OCI-LY3 (cell line): ENCODE measurements at regions not wholly inside any gene's neighbourhood (a gene's known extent, or its start where the extent isn't known, plus 50 kb on each side); places are given as distances from the start of the nearest gene placed in this dataset.

ENCODE experiments used
- H2AFZ ChIP-seq: fragments of 200-600, 300-600 bp; shearing (Covaris generic); 2 replicates; pipeline ENCODE4 v1.6.0; 2014; ENCODE audit warnings: antibody characterized with exemption, low read depth, low read length
- H3K27ac ChIP-seq: fragments of 200-600, 300-600 bp; sonication (generic); 2 replicates; pipeline ENCODE4 v1.5.1; 2014; ENCODE audit warnings: mild to moderate bottlenecking, low read length, moderate library complexity, mixed read lengths
- H3K27me3 ChIP-seq: fragments of 200-600, 300-600 bp; sonication (generic); 2 replicates; pipeline ENCODE4 v1.6.1; 2014; ENCODE audit warnings: low read depth, low read length, mixed read lengths
- H3K36me3 ChIP-seq: fragments of 200-600, 300-600 bp; sonication (generic); replicated peaks from 2 replicates; pipeline ENCODE3; 2014; ENCODE audit warnings: low read depth, low read length, mixed read lengths
- H3K4me1 ChIP-seq: fragments of 300-600, 200-600 bp; sonication (generic); 2 replicates; pipeline ENCODE4 v1.6.1; 2014; ENCODE audit warnings: low read length, mixed read lengths
- H3K4me2 ChIP-seq: fragments of 200-600, 300-600 bp; sonication (generic); 2 replicates; pipeline ENCODE4 v1.6.1; 2014; ENCODE audit warnings: low read length, mixed read lengths
- H3K4me3 ChIP-seq: fragments of 300-600, 200-600 bp; sonication (generic); 2 replicates; pipeline ENCODE4 v1.5.1; 2014; ENCODE audit warnings: antibody characterized with exemption, mild to moderate bottlenecking, low read length, moderate library complexity
- H3K79me2 ChIP-seq: fragments of 300-600, 200-600 bp; shearing (Covaris generic); 2 replicates; pipeline ENCODE4 v1.6.1; 2014; ENCODE audit warnings: mild to moderate bottlenecking, low read length, mixed read lengths
- H3K9ac ChIP-seq: fragments of 300-600, 200-600 bp; shearing (Covaris generic); 2 replicates; pipeline ENCODE4 v1.6.0; 2014; ENCODE audit warnings: mild to moderate bottlenecking, low read length, moderate library complexity
- H3K9me3 ChIP-seq: fragments of 200-600, 300-600 bp; shearing (Covaris generic); 2 replicates; pipeline ENCODE4 v1.6.1; 2014; ENCODE audit warnings: low read length, mixed read lengths; ENCODE audit not compliant: insufficient read depth
- H4K20me1 ChIP-seq: fragments of 200-600, 300-600 bp; sonication (generic); 2 replicates; pipeline ENCODE4 v1.6.1; 2016; ENCODE audit warnings: low read length, mixed read lengths; ENCODE audit not compliant: insufficient read depth
- EZH2phosphoT487 ChIP-seq: fragments of 200-600 bp; shearing (Covaris generic); IDR thresholded peaks from 2 replicates; pipeline ENCODE4 v1.6.1; 2018; ENCODE audit warnings: antibody characterized with exemption, mixed run types, low read depth
- TF ChIP-seq, protein P1 (sequence below): fragments of 200-600, 300-600 bp; sonication (generic); IDR thresholded peaks from 2 replicates; pipeline ENCODE4 v1.5.1; 2014; ENCODE audit warnings: antibody characterized with exemption, low read length, low read depth

DNA sequence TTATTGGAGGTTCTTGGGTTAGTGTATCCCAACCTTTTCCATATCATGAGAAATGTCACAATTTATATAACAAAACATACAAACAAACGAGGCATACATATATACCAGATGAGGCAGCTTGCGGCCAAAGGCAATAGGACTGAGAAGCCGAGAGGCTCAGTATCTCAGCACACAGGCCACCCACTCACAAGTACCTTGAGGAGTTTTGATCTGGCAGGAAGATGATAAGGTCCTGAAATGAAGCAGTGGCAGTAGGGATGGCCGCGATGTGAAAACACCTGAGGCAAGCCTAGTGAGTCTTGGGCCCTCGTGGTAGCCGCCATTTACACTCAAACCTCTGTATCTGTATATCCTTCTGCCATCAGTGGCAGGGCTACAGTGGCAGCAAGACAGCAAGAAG is 55.3 kb upstream of the PRPS1 start:
- Histone ChIP-seq H3K79me2 (no peaks in the 10 kb centered on the region), H2AFZ (no peak overlapping the region), H3K9me3 (no peaks in the 10 kb centered on the region), H3K27me3 (no peaks in the 10 kb centered on the region), H3K4me3 (no peak overlapping the region), H4K20me1 (no peaks in the 10 kb centered on the region), H3K27ac (no peak overlapping the region), H3K4me2 (no peak overlapping the region), H3K36me3 (no peaks in the 10 kb centered on the region), H3K9ac (no peak overlapping the region), H3K4me1 (no peaks in the 10 kb centered on the region)
- TF ChIP-seq, protein P1, sequence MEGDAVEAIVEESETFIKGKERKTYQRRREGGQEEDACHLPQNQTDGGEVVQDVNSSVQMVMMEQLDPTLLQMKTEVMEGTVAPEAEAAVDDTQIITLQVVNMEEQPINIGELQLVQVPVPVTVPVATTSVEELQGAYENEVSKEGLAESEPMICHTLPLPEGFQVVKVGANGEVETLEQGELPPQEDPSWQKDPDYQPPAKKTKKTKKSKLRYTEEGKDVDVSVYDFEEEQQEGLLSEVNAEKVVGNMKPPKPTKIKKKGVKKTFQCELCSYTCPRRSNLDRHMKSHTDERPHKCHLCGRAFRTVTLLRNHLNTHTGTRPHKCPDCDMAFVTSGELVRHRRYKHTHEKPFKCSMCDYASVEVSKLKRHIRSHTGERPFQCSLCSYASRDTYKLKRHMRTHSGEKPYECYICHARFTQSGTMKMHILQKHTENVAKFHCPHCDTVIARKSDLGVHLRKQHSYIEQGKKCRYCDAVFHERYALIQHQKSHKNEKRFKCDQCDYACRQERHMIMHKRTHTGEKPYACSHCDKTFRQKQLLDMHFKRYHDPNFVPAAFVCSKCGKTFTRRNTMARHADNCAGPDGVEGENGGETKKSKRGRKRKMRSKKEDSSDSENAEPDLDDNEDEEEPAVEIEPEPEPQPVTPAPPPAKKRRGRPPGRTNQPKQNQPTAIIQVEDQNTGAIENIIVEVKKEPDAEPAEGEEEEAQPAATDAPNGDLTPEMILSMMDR = no peak
- no peak for TF ChIP-seq EZH2phosphoT487

DNA sequence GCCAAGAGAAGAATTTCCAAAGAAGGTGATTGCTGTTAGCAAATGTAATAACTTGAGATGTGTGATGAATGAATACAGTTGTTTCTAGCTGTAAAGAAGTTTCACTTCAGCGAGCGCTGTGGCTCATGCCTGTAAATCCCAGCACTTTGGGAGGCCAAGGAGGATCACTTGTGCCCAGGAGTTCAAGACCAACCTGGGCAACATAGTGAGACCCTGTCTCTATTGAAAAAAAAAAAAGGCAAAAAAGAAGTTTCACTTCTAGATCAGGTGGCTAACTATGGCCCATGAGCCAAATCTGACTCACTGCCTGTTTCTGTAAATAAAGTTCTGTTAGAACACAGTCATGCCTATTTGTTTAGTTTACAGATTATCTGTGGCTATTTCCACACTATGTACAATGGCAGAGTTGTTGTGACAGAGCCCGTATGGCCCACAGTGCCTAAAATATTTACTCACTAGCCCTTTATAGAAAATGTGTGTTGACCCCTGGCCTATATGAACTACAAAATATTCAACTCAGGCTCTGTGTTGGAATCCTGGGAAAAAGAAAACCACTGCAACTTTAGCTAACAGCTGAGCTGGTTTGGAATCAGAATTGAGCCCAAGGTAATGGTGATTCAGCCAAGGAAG is 54.1 kb upstream of the PRPS1 start:
- Histone ChIP-seq H3K79me2 (no peaks in the 10 kb centered on the region), H3K4me2 (no peak overlapping the region), H4K20me1 (no peaks in the 10 kb centered on the region), H3K4me3 (no peak overlapping the region), H3K4me1 (no peaks in the 10 kb centered on the region), H3K36me3 (no peaks in the 10 kb centered on the region), H3K9ac (no peak overlapping the region), H3K27me3 (no peaks in the 10 kb centered on the region), H2AFZ (no peak overlapping the region), H3K9me3 (no peaks in the 10 kb centered on the region), H3K27ac (no peak overlapping the region)
- no peak for TF ChIP-seq EZH2phosphoT487
- TF ChIP-seq, protein P1 = no peak

DNA sequence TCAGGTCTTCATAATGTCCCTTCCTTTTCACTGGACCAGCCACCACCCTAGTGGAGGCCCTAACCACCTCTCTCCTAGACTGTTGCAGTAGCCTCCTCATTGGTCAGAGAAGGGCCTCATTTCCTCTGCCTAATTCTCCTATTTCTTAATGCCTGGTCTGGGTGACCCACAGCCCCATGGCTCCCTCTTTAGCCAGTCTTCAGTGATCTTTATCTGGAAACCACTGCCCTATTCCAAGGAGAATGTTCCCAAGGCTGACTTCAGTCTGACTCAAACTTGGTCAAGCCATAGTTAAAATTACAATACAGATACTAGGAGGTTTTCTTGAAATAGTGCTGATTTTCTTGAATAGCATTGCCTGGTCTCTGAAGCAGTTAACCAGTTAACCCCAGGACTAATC is 53.6 kb upstream of the PRPS1 start:
- no peak overlapping the region for H3K4me3 ChIP-seq
- no peaks in the 10 kb centered on the region for H3K4me1 ChIP-seq
- no peak overlapping the region for H3K27ac ChIP-seq
- H3K79me2 ChIP-seq = no peaks in the 10 kb centered on the region
- H2AFZ ChIP-seq = no peak overlapping the region
- H3K36me3 ChIP-seq = no peaks in the 10 kb centered on the region
- no peaks in the 10 kb centered on the region for H3K27me3 ChIP-seq
- TF ChIP-seq, protein P1 = no peak
- no peak for TF ChIP-seq EZH2phosphoT487
- no peaks in the 10 kb centered on the region for H4K20me1 ChIP-seq
- H3K9ac ChIP-seq = no peak overlapping the region
- no peak overlapping the region for H3K4me2 ChIP-seq
- H3K9me3 ChIP-seq = no peaks in the 10 kb centered on the region

DNA sequence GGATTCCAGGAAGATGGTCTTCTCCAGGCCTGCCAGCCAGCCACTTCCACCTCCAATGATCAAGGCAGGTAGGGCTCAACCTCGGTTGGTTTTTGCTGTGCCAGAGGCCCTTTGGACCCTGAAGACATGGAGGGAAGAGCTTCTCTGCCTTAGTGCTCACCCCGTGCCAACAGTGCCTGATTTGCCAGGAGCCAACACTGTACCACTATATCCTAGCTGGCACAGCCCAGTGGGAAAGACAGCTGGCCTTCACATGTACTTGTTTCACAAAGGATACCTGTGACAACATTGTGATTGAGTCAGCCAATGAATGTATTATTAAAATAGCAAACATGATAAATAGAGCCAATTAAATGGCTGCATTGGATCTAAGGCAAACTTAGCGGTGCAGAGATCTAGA is 51.9 kb upstream of the PRPS1 start:
- H3K27ac ChIP-seq = no peak overlapping the region
- H3K9ac ChIP-seq = no peak overlapping the region
- no peak overlapping the region for H3K4me2 ChIP-seq
- TF ChIP-seq, protein P1 = no peak
- TF ChIP-seq EZH2phosphoT487 = no peak
- no peaks in the 10 kb centered on the region for H3K4me1 ChIP-seq
- no peak overlapping the region for H2AFZ ChIP-seq
- no peaks in the 10 kb centered on the region for H3K36me3 ChIP-seq
- H3K4me3 ChIP-seq = no peak overlapping the region
- H3K27me3 ChIP-seq = no peaks in the 10 kb centered on the region
- H4K20me1 ChIP-seq = no peaks in the 10 kb centered on the region
- no peaks in the 10 kb centered on the region for H3K9me3 ChIP-seq
- no peaks in the 10 kb centered on the region for H3K79me2 ChIP-seq
